Colonic mucosa (tissue), 4 donors: ENCODE measurements at regions not wholly inside any gene's neighbourhood (a gene's known extent, or its start where the extent isn't known, plus 50 kb on each side); places are given as distances from the start of the nearest gene placed in this dataset.

ENCODE experiments used
- DNase-seq: peaks from one replicate; pipeline ENCODE4 v3.0.0-alpha.2; 2020
- H3K27ac ChIP-seq: fragments of 200-600 bp; one replicate; pipeline ENCODE4 v1.8.0; 2021
- H3K27me3 ChIP-seq: fragments of 200-600 bp; one replicate; pipeline ENCODE4 v1.8.0; 2021
- H3K36me3 ChIP-seq: fragments of 200-600 bp; one replicate; pipeline ENCODE4 v1.8.0; 2021
- H3K4me1 ChIP-seq: fragments of 200-600 bp; one replicate; pipeline ENCODE4 v1.8.0; 2021; ENCODE audit warnings: mild to moderate bottlenecking
- H3K4me3 ChIP-seq: fragments of 200-600 bp; one replicate; pipeline ENCODE4 v1.8.0; 2021
- H3K9ac ChIP-seq, 2 donors: one replicate each; pipeline ENCODE4 v1.7.0; 2013; ENCODE audit warnings: control low read depth in 2 of 2, low read depth in 2 of 2, low read length in 2 of 2
- H3K9me3 ChIP-seq: fragments of 200-600 bp; one replicate; pipeline ENCODE4 v1.8.0; 2021
- CTCF ChIP-seq: fragments of 200-600 bp; IDR thresholded peaks from one replicate; pipeline ENCODE4 v1.8.0; 2022; ENCODE audit warnings: antibody characterized with exemption, mild to moderate bottlenecking
- intact Hi-C: fragments of 100-400 bp; cut with DNase I; formaldehyde crosslinking; loops from one replicate; pipeline ENCODE4 v1.14.1; 2022
- donor health status: healthy.
- donor health status: DM: no; HTN: no; CAD: no.
- donor health status: DM: no; HTN: no; CAD: no.

GRCh38 chr6:26205625-26206574, 118.7 kb downstream of the HFE start:
- Histone ChIP-seq H3K9ac (peak overlapping the region; percentile 78 to 97), H3K27me3 (no peaks in the 10 kb centered on the region), H3K9me3 (no peaks in the 10 kb centered on the region), H3K4me1 (no peaks in the 10 kb centered on the region), H3K27ac (peak overlapping the region; percentile 99), H3K36me3 (no peaks in the 10 kb centered on the region), H3K4me3 (peak overlapping the region; percentile 70)
- DNase-seq: no peak
- no peak for TF ChIP-seq CTCF
- intact Hi-C loops: no loop called here

DNA sequence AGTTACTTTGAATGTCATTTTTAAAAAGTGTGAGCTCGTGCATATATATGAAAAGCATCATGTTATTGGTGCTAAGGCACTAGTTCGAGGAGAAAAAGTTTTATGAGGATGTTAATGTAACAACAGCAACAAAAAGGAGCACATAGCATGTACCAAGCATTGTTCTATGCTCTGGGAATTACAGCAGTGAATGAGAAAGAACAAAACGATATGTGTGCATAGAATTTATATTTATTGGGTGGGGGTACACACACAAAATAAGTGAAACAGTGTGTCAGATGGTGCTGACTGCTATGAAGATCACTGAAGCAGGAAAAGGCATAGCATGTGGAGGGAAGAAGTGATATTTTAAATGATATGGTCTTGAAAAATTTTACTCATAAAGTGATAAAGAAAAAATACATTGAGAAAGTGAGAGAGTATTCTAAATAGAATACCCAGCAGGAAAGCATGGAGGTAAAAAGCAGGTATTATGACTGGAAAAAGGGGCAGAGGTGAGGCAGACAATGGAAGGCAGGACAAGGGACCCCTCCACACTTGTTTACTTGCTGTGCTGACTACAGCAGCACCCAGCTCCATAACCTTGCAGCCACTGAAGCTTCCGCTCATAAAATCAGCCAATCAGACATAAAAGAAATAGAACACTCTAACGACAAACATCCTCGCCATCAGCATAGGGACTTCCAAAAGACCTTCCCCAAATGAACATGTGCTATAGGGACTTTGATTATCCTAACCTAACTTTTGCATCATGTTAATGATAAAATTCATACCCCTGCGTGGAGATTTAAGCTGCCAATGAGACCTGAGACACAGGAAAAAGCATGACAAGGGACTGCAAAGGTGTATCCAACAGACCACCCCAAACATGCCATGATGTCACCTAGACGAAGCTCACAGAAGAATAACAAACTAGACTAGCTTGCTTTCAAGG, 119.9 kb downstream of the HFE start:
- no peak for TF ChIP-seq CTCF
- H3K9me3 ChIP-seq: no peaks in the 10 kb centered on the region
- intact Hi-C loops: no loop called here
- H3K4me1 ChIP-seq: no peaks in the 10 kb centered on the region
- H3K4me3 ChIP-seq: no peak overlapping the region
- H3K36me3 ChIP-seq: no peaks in the 10 kb centered on the region
- H3K9ac ChIP-seq: no peak overlapping the region
- no peak overlapping the region for H3K27ac ChIP-seq
- no peak for DNase-seq
- H3K27me3 ChIP-seq: no peaks in the 10 kb centered on the region

- TF ChIP-seq CTCF: no peak
- H3K36me3 ChIP-seq: no peaks in the 10 kb centered on the region
- intact Hi-C loops: no loop called here
- no peak overlapping the region for H3K27ac ChIP-seq
- no peaks in the 10 kb centered on the region for H3K9me3 ChIP-seq
- H3K4me3 ChIP-seq: no peak overlapping the region
- peaks cover 3% of the 10 kb centered on the region for H3K4me1 ChIP-seq
- H3K9ac ChIP-seq: no peak overlapping the region
- DNase-seq: no peak
- no peaks in the 10 kb centered on the region for H3K27me3 ChIP-seq
Observed at GRCh38 chr6:26211963-26212362, 124.7 kb downstream of the HFE start.

DNA sequence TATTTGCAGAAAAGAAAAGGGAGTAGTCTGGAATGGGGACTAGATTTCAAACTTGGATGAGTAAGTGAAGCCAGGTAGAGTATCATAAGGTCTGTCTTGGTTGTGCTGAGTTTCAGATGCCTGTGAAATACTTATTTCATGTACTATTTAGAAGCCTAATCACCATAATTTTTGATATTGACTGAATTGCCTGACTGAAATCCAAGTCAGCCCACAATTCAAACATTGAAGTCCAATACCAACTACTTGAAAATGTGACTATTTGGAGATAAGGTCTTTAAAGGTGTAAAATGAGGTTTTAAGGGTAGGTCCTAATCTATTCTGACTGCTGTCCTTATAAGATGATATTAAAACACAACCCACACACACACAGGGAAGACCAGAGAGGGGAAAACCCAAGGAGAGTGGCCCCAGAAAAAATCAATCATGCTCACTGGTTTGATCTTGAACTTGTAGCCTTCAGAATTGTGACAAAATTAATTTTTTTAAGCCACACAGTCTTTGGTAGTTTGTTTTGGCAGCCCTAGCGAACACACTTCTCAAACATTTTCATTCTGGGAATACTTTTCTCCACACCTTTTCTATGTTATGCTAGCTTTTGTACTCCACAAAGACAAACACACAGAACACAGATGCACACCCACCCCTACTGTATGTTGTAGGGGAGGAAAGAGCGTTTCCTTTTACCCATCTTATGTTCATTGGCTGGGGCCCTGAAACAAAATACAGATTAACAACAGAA, 126.3 kb downstream of the HFE start:
- Histone ChIP-seq H3K36me3 (no peaks in the 10 kb centered on the region), H3K27ac (no peak overlapping the region), H3K27me3 (no peaks in the 10 kb centered on the region), H3K4me3 (no peak overlapping the region), H3K9ac (no peak overlapping the region), H3K4me1 (peaks cover 3% of the 10 kb centered on the region), H3K9me3 (no peaks in the 10 kb centered on the region)
- no peak for DNase-seq
- TF ChIP-seq CTCF: no peak
- intact Hi-C loops: no loop called here
